ENCODE measurements at regions not wholly inside any gene's neighbourhood (a gene's known extent, or its start where the extent isn't known, plus 50 kb on each side); places are given as distances from the start of the nearest gene placed in this dataset.

GRCh38 chr7:49425277-49425818 is 348.1 kb upstream of the VWC2 start:
- no peak overlapping the region for H3K4me3 Mint-ChIP-seq
- TF ChIP-seq CTCF (IDR thresholded peaks at IDR 0.05) = no peak
- no peaks in the 10 kb centered on the region for H3K9me3 ChIP-seq (replicated peaks in 1 of 2; ENCODE audit: control insufficient read depth in 1 of 2, insufficient read depth in 1 of 2, low read length in 2 of 2)
- intact Hi-C loops (cut with micrococcal nuclease) = no loop called here
- H3K36me3 ChIP-seq (replicated peaks in 1 of 2; ENCODE audit: control insufficient read depth in 1 of 2, insufficient read depth in 2 of 2, low read length in 2 of 2) = no peaks in the 10 kb centered on the region
- H3K4me3 ChIP-seq (replicated peaks in 1 of 3; ENCODE audit: low read depth in 2 of 3, low read length in 3 of 3) = no peak overlapping the region
- DNase-seq = no peak
- H3K4me2 ChIP-seq (replicated peaks; ENCODE audit: extremely low read depth, low read length, poor library complexity, severe bottlenecking) = no peak overlapping the region
- H3K9ac ChIP-seq (ENCODE audit: insufficient read depth, low read length, poor library complexity, severe bottlenecking) = no peak overlapping the region
- no peaks in the 10 kb centered on the region for H3K4me1 Mint-ChIP-seq
- H3K27me3 ChIP-seq (ENCODE audit: control insufficient read depth in 2 of 2, insufficient read depth in 2 of 2, low read length in 2 of 2) = no peaks in the 10 kb centered on the region
- H3K27ac Mint-ChIP-seq = no peak overlapping the region
- H3K4me1 ChIP-seq (ENCODE audit: control insufficient read depth in 1 of 2, insufficient read depth in 2 of 2, low read length in 2 of 2) = no peaks in the 10 kb centered on the region
- H3K27me3 Mint-ChIP-seq (ENCODE audit: low read depth in 3 of 3) = peaks cover 0 to 2% (median 0%) of the 10 kb centered on the region in 3 donors
- H4K20me1 ChIP-seq (ENCODE audit: insufficient read depth, low read length) = no peaks in the 10 kb centered on the region
- WGBS (ENCODE audit: insufficient coverage) = no CpG with 5 or more reads among the region's 5 CpGs
- no peaks in the 10 kb centered on the region for H3K9me3 Mint-ChIP-seq
- no peaks in the 10 kb centered on the region for H3K79me2 ChIP-seq (ENCODE audit: insufficient read depth, low read length)
- H3K36me3 Mint-ChIP-seq = no peaks in the 10 kb centered on the region
- H2AFZ ChIP-seq (ENCODE audit: insufficient read depth, low read depth, low read length, poor library complexity, severe bottlenecking) = no peak overlapping the region
- H3K27ac ChIP-seq (ENCODE audit: low read depth in 1 of 2, low read length in 2 of 2) = no peak overlapping the region

- TF ChIP-seq CTCF (IDR thresholded peaks at IDR 0.05) = no peak
- no peaks in the 10 kb centered on the region for H3K4me1 Mint-ChIP-seq
- WGBS (ENCODE audit: insufficient coverage) = 80% methylated on average over 3 of the region's 4 CpGs
Observed at GRCh38 chr7:49432254-49432653, 341.2 kb upstream of the VWC2 start.

More at GRCh38 chr7:49432254-49432653, 341.2 kb upstream of the VWC2 start:
- Histone ChIP-seq H3K4me2 (replicated peaks; ENCODE audit: extremely low read depth, low read length, poor library complexity, severe bottlenecking) (no peak overlapping the region), H3K27me3 (ENCODE audit: control insufficient read depth in 2 of 2, insufficient read depth in 2 of 2, low read length in 2 of 2) (no peaks in the 10 kb centered on the region), H3K36me3 (replicated peaks in 1 of 2; ENCODE audit: control insufficient read depth in 1 of 2, insufficient read depth in 2 of 2, low read length in 2 of 2) (no peaks in the 10 kb centered on the region), H3K9ac (ENCODE audit: insufficient read depth, low read length, poor library complexity, severe bottlenecking) (no peak overlapping the region), H3K9me3 (replicated peaks in 1 of 2; ENCODE audit: control insufficient read depth in 1 of 2, insufficient read depth in 1 of 2, low read length in 2 of 2) (no peaks in the 10 kb centered on the region), H2AFZ (ENCODE audit: insufficient read depth, low read depth, low read length, poor library complexity, severe bottlenecking) (no peak overlapping the region), H3K27ac (ENCODE audit: low read depth in 1 of 2, low read length in 2 of 2) (no peak overlapping the region), H3K4me3 (replicated peaks in 1 of 3; ENCODE audit: low read depth in 2 of 3, low read length in 3 of 3) (no peak overlapping the region), H3K79me2 (ENCODE audit: insufficient read depth, low read length) (no peaks in the 10 kb centered on the region), H3K4me1 (ENCODE audit: control insufficient read depth in 1 of 2, insufficient read depth in 2 of 2, low read length in 2 of 2) (no peaks in the 10 kb centered on the region), H4K20me1 (ENCODE audit: insufficient read depth, low read length) (no peaks in the 10 kb centered on the region)
- no peaks in the 10 kb centered on the region for H3K36me3 Mint-ChIP-seq
- H3K27ac Mint-ChIP-seq = no peak overlapping the region
- peaks cover 0 to 5% (median 0%) of the 10 kb centered on the region in 7 donors for H3K9me3 Mint-ChIP-seq
- H3K4me3 Mint-ChIP-seq = no peak overlapping the region
- no peak for DNase-seq
- peaks cover 0 to 1% (median 0%) of the 10 kb centered on the region in 3 donors for H3K27me3 Mint-ChIP-seq (ENCODE audit: low read depth in 3 of 3)
- intact Hi-C loops (cut with micrococcal nuclease) = no loop called here
